ENCODE measurements at regions not wholly inside any gene's neighbourhood (a gene's known extent, or its start where the extent isn't known, plus 50 kb on each side); places are given as distances from the start of the nearest gene placed in this dataset.
A peak's percentile ranks its signal among the peaks of the same experiment; 100 is the strongest.

GRCh38 chr22:22745225-22746060, 101.0 kb downstream of the GGTLC2 start:
- DNase-seq: peak; percentile 69

- no peak for DNase-seq
Measured at GRCh38 chr22:22746061-22746962, 101.9 kb downstream of the GGTLC2 start.

- DNase-seq: no peak
Measured at GRCh38 chr22:22746963-22747933, 102.8 kb downstream of the GGTLC2 start.

GRCh38 chr22:22748297-22748743, 103.9 kb downstream of the GGTLC2 start:
- peak; percentile 78 for DNase-seq

- no peak for DNase-seq
Measured at GRCh38 chr22:22748756-22749155, 104.3 kb downstream of the GGTLC2 start.

GRCh38 chr22:22749167-22749758, 104.8 kb downstream of the GGTLC2 start:
- peak; percentile 32 for DNase-seq

GRCh38 chr22:22750335-22751042, 106.1 kb downstream of the GGTLC2 start:
- peak; percentile 29 for DNase-seq

- peak; percentile 42 for DNase-seq
Measured at GRCh38 chr22:22751043-22751603, 106.7 kb downstream of the GGTLC2 start.

GRCh38 chr22:22752199-22752555, 107.8 kb downstream of the GGTLC2 start:
- peak; percentile 7 for DNase-seq

- peak; percentile 45 for DNase-seq
Measured at GRCh38 chr22:22752556-22753477, 108.4 kb downstream of the GGTLC2 start.

GRCh38 chr22:22753526-22754267, 109.3 kb downstream of the GGTLC2 start:
- peak; percentile 88 for DNase-seq

- DNase-seq: peak; percentile 5
Measured at GRCh38 chr22:22754268-22754657, 109.8 kb downstream of the GGTLC2 start.

- DNase-seq: peak; percentile 12
Measured at GRCh38 chr22:22754961-22755777, 110.8 kb downstream of the GGTLC2 start.

GRCh38 chr22:22755778-22756100, 111.3 kb downstream of the GGTLC2 start:
- DNase-seq: peak; percentile 35

GRCh38 chr22:22756109-22756508, 111.7 kb downstream of the GGTLC2 start:
- DNase-seq: peak; percentile 13

- peak; percentile 10 for DNase-seq
Measured at GRCh38 chr22:22756551-22757201, 112.3 kb downstream of the GGTLC2 start.

GRCh38 chr22:22758101-22758807, 113.8 kb downstream of the GGTLC2 start:
- DNase-seq: peak; percentile 31

Measured in islet precursor cell (in vitro differentiated cells).